ENCODE measurements at regions not wholly inside any gene's neighbourhood (a gene's known extent, or its start where the extent isn't known, plus 50 kb on each side); places are given as distances from the start of the nearest gene placed in this dataset.

GRCh38 chr15:66925721-66926120 is 139.7 kb upstream of the SMAD3 start:
- TF ChIP-seq CTCF (IDR thresholded peaks at IDR 0.05) (no peak), EP300 (IDR thresholded peaks at IDR 0.05; ENCODE audit: low read depth) (no peak)

Data from transverse colon (tissue), 3 donors.